ENCODE measurements at regions not wholly inside any gene's neighbourhood (a gene's known extent, or its start where the extent isn't known, plus 50 kb on each side); places are given as distances from the start of the nearest gene placed in this dataset.
"Not testable (repeated sequence)": the region's sequence is repeated elsewhere in the genome, so short reads cannot be mapped to it uniquely, and the experiment has no call there.

DNA sequence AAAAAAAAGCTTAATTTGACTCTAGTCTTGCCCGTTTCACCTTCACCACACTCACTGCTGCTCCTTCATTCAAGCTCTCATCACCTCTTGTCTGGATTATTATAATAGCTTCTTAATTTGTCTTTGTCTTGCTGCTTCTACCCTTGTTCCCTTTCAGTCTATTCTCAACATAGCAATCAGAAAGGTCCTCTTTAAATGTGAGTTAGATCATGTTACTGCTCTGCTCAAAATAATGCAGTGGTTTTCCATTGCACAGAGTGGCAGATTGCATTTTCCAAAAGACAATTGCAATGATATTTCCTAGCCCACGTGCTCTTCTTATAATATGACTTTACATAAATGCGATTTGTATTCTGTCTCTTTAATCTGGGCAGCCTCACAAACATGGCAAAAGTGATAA lies 174.6 kb downstream of the ALDH1A2 start:
- H3K36me3 Mint-ChIP-seq (ENCODE audit: low read depth), result no peaks in the 10 kb centered on the region
- H3K9me3 Mint-ChIP-seq, result peaks cover 6% of the 10 kb centered on the region
- H3K4me3 Mint-ChIP-seq, result no peak overlapping the region
- peaks cover 13% of the 10 kb centered on the region for H3K4me1 Mint-ChIP-seq
- H3K27me3 Mint-ChIP-seq (ENCODE audit: low read depth, poor library complexity), result no peaks in the 10 kb centered on the region
- TF ChIP-seq, protein P1, sequence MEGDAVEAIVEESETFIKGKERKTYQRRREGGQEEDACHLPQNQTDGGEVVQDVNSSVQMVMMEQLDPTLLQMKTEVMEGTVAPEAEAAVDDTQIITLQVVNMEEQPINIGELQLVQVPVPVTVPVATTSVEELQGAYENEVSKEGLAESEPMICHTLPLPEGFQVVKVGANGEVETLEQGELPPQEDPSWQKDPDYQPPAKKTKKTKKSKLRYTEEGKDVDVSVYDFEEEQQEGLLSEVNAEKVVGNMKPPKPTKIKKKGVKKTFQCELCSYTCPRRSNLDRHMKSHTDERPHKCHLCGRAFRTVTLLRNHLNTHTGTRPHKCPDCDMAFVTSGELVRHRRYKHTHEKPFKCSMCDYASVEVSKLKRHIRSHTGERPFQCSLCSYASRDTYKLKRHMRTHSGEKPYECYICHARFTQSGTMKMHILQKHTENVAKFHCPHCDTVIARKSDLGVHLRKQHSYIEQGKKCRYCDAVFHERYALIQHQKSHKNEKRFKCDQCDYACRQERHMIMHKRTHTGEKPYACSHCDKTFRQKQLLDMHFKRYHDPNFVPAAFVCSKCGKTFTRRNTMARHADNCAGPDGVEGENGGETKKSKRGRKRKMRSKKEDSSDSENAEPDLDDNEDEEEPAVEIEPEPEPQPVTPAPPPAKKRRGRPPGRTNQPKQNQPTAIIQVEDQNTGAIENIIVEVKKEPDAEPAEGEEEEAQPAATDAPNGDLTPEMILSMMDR (IDR thresholded peaks at IDR 0.05), result no peak
- DNase-seq, result no peak
- H3K27ac Mint-ChIP-seq, result no peak overlapping the region

GRCh38 chr15:57892181-57892580 lies 173.3 kb downstream of the ALDH1A2 start:
- peaks cover 13% of the 10 kb centered on the region for H3K4me1 Mint-ChIP-seq
- no peaks in the 10 kb centered on the region for H3K36me3 Mint-ChIP-seq (ENCODE audit: low read depth)
- DNase-seq, result no peak
- H3K4me3 Mint-ChIP-seq, result no peak overlapping the region
- TF ChIP-seq, protein P1 (IDR thresholded peaks at IDR 0.05), result no peak
- H3K27me3 Mint-ChIP-seq (ENCODE audit: low read depth, poor library complexity), result no peaks in the 10 kb centered on the region
- H3K27ac Mint-ChIP-seq, result no peak overlapping the region
- H3K9me3 Mint-ChIP-seq, result peaks cover 6% of the 10 kb centered on the region

- Mint-ChIP-seq H3K4me1 (peaks cover 6% of the 10 kb centered on the region), H3K9me3 (peaks cover 6% of the 10 kb centered on the region), H3K4me3 (no peak overlapping the region), H3K36me3 (ENCODE audit: low read depth) (no peaks in the 10 kb centered on the region), H3K27me3 (ENCODE audit: low read depth, poor library complexity) (no peaks in the 10 kb centered on the region), H3K27ac (no peak overlapping the region)
- TF ChIP-seq, protein P1 (IDR thresholded peaks at IDR 0.05), result no peak
- no peak for DNase-seq
Observed at GRCh38 chr15:57893040-57893439, 172.5 kb downstream of the ALDH1A2 start.

- H3K36me3 Mint-ChIP-seq (ENCODE audit: low read depth), result no peaks in the 10 kb centered on the region
- no peak overlapping the region for H3K27ac Mint-ChIP-seq
Observed at GRCh38 chr15:57895291-57895690, 170.2 kb downstream of the ALDH1A2 start.

DNA sequence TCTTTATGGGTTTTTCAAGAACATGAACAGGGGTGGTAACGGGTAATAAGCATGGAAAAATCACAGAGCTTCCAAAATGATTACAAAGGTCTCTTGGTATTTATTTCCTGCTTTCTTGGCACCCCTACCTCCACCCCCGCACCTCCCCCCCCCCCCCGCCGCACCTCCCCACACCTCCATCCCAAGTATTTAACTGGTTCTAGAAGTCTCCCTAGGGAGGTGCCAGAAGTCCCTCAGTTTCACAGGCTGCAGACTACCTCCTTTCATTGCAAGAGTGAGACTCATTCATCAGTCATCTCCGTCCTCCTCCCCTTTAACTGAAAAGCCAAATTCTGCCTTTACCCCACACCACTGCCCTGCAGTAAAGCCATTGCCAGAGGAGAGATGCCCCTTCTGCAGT lies 169.4 kb downstream of the ALDH1A2 start:
- Mint-ChIP-seq H3K9me3 (peaks cover 11% of the 10 kb centered on the region), H3K4me3 (no peak overlapping the region), H3K36me3 (ENCODE audit: low read depth) (no peaks in the 10 kb centered on the region), H3K27me3 (ENCODE audit: low read depth, poor library complexity) (peaks cover 2% of the 10 kb centered on the region), H3K27ac (no peak overlapping the region), H3K4me1 (peaks cover under 1% of the 10 kb centered on the region)
- no peak for DNase-seq
- TF ChIP-seq, protein P1 (IDR thresholded peaks at IDR 0.05), result no peak

More at GRCh38 chr15:57895291-57895690, 170.2 kb downstream of the ALDH1A2 start:
- H3K4me3 Mint-ChIP-seq, result no peak overlapping the region
- DNase-seq, result no peak
- peaks cover 6% of the 10 kb centered on the region for H3K4me1 Mint-ChIP-seq
- peaks cover 6% of the 10 kb centered on the region for H3K9me3 Mint-ChIP-seq
- TF ChIP-seq, protein P1 (IDR thresholded peaks at IDR 0.05), result no peak
- H3K27me3 Mint-ChIP-seq (ENCODE audit: low read depth, poor library complexity), result no peaks in the 10 kb centered on the region

GRCh38 chr15:57896899-57897298 lies 168.6 kb downstream of the ALDH1A2 start:
- H3K4me3 Mint-ChIP-seq; H3K27me3 Mint-ChIP-seq (ENCODE audit: low read depth, poor library complexity); H3K4me1 Mint-ChIP-seq; DNase-seq; H3K36me3 Mint-ChIP-seq (ENCODE audit: low read depth); H3K27ac Mint-ChIP-seq: not testable (repeated sequence)
- peaks cover 15% of the 10 kb centered on the region for H3K9me3 Mint-ChIP-seq
